WTC11 (cell line): ENCODE measurements at regions not wholly inside any gene's neighbourhood (a gene's known extent, or its start where the extent isn't known, plus 50 kb on each side); places are given as distances from the start of the nearest gene placed in this dataset.

Source experiments
- ARID4B ChIP-seq: sonication (generic); formaldehyde crosslinking; IDR thresholded peaks from 2 replicates; pipeline ENCODE4 v1.8.0; 2023; ENCODE audit warnings: missing genetic modification reagents, mild to moderate bottlenecking, borderline replicate concordance
- ATF2 ChIP-seq: sonication (generic); formaldehyde crosslinking; IDR thresholded peaks from 2 replicates; pipeline ENCODE4 v1.8.1; 2022; ENCODE audit warnings: low read depth, missing genetic modification reagents, borderline replicate concordance
- CREM ChIP-seq: sonication (generic); formaldehyde crosslinking; IDR thresholded peaks from 2 replicates; pipeline ENCODE4 v1.8.1; 2022; ENCODE audit warnings: mild to moderate bottlenecking, missing genetic modification reagents, moderate library complexity
- CTCF ChIP-seq: fragments of 200-600 bp; IDR thresholded peaks from 2 replicates; pipeline ENCODE4 v1.8.0; 2022; ENCODE audit warnings: antibody characterized with exemption
- FOXP4 ChIP-seq: sonication (generic); formaldehyde crosslinking; IDR thresholded peaks from 2 replicates; pipeline ENCODE4 v1.8.0; 2022; ENCODE audit warnings: mild to moderate bottlenecking, missing genetic modification reagents
- GRHL2 ChIP-seq: fragments of 250-450 bp; sonication (Bioruptor Pico); IDR thresholded peaks from 2 replicates; pipeline ENCODE4 v1.8.0; 2022; ENCODE audit warnings: mild to moderate bottlenecking, moderate library complexity; ENCODE audit not compliant: insufficient replicate concordance, severe bottlenecking
- MLX ChIP-seq: sonication (generic); formaldehyde crosslinking; IDR thresholded peaks from 2 replicates; pipeline ENCODE4 v1.8.1; 2023; ENCODE audit warnings: mild to moderate bottlenecking, missing genetic modification reagents, moderate library complexity
- SP1 ChIP-seq: sonication (generic); formaldehyde crosslinking; conservative IDR thresholded peaks from 2 replicates; pipeline ENCODE4 v1.8.1; 2022; ENCODE audit warnings: missing genetic modification reagents
- ZNF263 ChIP-seq: sonication (generic); formaldehyde crosslinking; IDR thresholded peaks from 2 replicates; pipeline ENCODE4 v1.8.1; 2022; ENCODE audit warnings: low read depth, mild to moderate bottlenecking, moderate library complexity, missing genetic modification reagents

GRCh38 chr2:8306530-8307351 is 375.1 kb upstream of the ID2 start:
- no peak for TF ChIP-seq CREM
- no peak for TF ChIP-seq FOXP4 (CRISPR knock-in tag)
- TF ChIP-seq GRHL2, result no peak
- no peak for TF ChIP-seq MLX (CRISPR knock-in tag)
- no peak for TF ChIP-seq ZNF263
- no peak for TF ChIP-seq ATF2 (CRISPR knock-in tag)
- TF ChIP-seq CTCF, result no peak
- no peak for TF ChIP-seq SP1 (CRISPR knock-in tag)
- no peak for TF ChIP-seq ARID4B (CRISPR knock-in tag)
